H9 (cell line): ENCODE measurements at regions not wholly inside any gene's neighbourhood (a gene's known extent, or its start where the extent isn't known, plus 50 kb on each side); places are given as distances from the start of the nearest gene placed in this dataset.

Source experiments
- DNase-seq: peaks from one replicate; pipeline ENCODE4 v3.0.0-alpha.2; 2017
- H2AFZ ChIP-seq: one replicate; pipeline ENCODE4 v1.6.1; 2013; ENCODE audit warnings: mild to moderate bottlenecking, low read length, control low read depth, moderate library complexity
- H2AK5ac ChIP-seq: 2 replicates; pipeline ENCODE4 v1.6.1; 2013; ENCODE audit warnings: low read length, control low read depth, mixed read lengths; ENCODE audit not compliant: insufficient read length
- H2BK120ac ChIP-seq: one replicate; pipeline ENCODE4 v1.6.1; 2013; ENCODE audit warnings: low read depth, mild to moderate bottlenecking, low read length, control low read depth, inconsistent platforms; ENCODE audit not compliant: poor library complexity, severe bottlenecking
- H2BK12ac ChIP-seq: 2 replicates; pipeline ENCODE4 v1.6.1; 2013; ENCODE audit warnings: low read length, control low read depth, mixed read lengths, low read depth; ENCODE audit not compliant: insufficient read length
- H2BK15ac ChIP-seq: 2 replicates; pipeline ENCODE4 v1.6.1; 2013; ENCODE audit warnings: low read depth, low read length, control low read depth
- H2BK20ac ChIP-seq: one replicate; pipeline ENCODE4 v1.6.1; 2013; ENCODE audit warnings: low read depth, mild to moderate bottlenecking, low read length, control low read depth, inconsistent platforms; ENCODE audit not compliant: poor library complexity, severe bottlenecking
- H2BK5ac ChIP-seq: 2 replicates; pipeline ENCODE4 v1.6.1; 2013; ENCODE audit warnings: low read length, control low read depth, mixed read lengths; ENCODE audit not compliant: insufficient read length
- H3K14ac ChIP-seq: 2 replicates; pipeline ENCODE4 v1.6.1; 2013; ENCODE audit warnings: low read length, control low read depth; ENCODE audit not compliant: insufficient read depth
- H3K18ac ChIP-seq: 2 replicates; pipeline ENCODE4 v1.6.1; 2013; ENCODE audit warnings: low read depth, mild to moderate bottlenecking, mixed read lengths, low read length, control low read depth; ENCODE audit not compliant: insufficient read length
- H3K23ac ChIP-seq: 2 replicates; pipeline ENCODE4 v1.6.1; 2013; ENCODE audit warnings: low read length, control low read depth, mixed read lengths, low read depth; ENCODE audit not compliant: insufficient read length
- H3K23me2 ChIP-seq: 2 replicates; pipeline ENCODE4 v1.6.1; 2013; ENCODE audit warnings: low read depth, mild to moderate bottlenecking, mixed read lengths, low read length, control low read depth; ENCODE audit not compliant: insufficient read length, poor library complexity, severe bottlenecking
- H3K27ac ChIP-seq: 2 replicates; pipeline ENCODE4 v1.5.1; 2013; ENCODE audit warnings: low read length, control low read depth, mixed read lengths, low read depth; ENCODE audit not compliant: insufficient read length
- H3K27me3 ChIP-seq: 2 replicates; pipeline ENCODE4 v1.6.1; 2013; ENCODE audit warnings: low read length, control low read depth, inconsistent platforms; ENCODE audit not compliant: insufficient read depth
- H3K4ac ChIP-seq: 2 replicates; pipeline ENCODE4 v1.6.1; 2013; ENCODE audit warnings: low read depth, mild to moderate bottlenecking, control low read depth, inconsistent platforms, low read length, moderate library complexity
- H3K4me1 ChIP-seq: 2 replicates; pipeline ENCODE4 v1.6.1; 2013; ENCODE audit warnings: low read length, control low read depth, inconsistent platforms; ENCODE audit not compliant: insufficient read depth
- H3K4me2 ChIP-seq: 2 replicates; pipeline ENCODE4 v1.6.1; 2013; ENCODE audit warnings: low read length, control low read depth, mixed read lengths; ENCODE audit not compliant: insufficient read length, insufficient read depth
- H3K56ac ChIP-seq: 2 replicates; pipeline ENCODE4 v1.6.1; 2013; ENCODE audit warnings: low read depth, mild to moderate bottlenecking, mixed read lengths, low read length, control low read depth; ENCODE audit not compliant: insufficient read length
- H3K79me1 ChIP-seq: 2 replicates; pipeline ENCODE4 v1.6.1; 2013; ENCODE audit warnings: low read depth, mild to moderate bottlenecking, moderate library complexity, low read length, control low read depth, inconsistent platforms; ENCODE audit not compliant: insufficient read depth, poor library complexity, severe bottlenecking
- H3K79me2 ChIP-seq: 2 replicates; pipeline ENCODE4 v1.6.1; 2013; ENCODE audit warnings: low read length, control low read depth, inconsistent platforms; ENCODE audit not compliant: insufficient read depth
- H3K9ac ChIP-seq: 2 replicates; pipeline ENCODE4 v1.6.1; 2013; ENCODE audit warnings: low read length, control low read depth, mixed read lengths; ENCODE audit not compliant: insufficient read length; ENCODE audit errors: extremely low read depth
- H3K9me3 ChIP-seq: one replicate; pipeline ENCODE4 v1.6.1; 2013; ENCODE audit warnings: low read depth, low read length, inconsistent platforms; ENCODE audit not compliant: control insufficient read depth
- H3T11ph ChIP-seq: one replicate; pipeline ENCODE4 v1.6.1; 2013; ENCODE audit warnings: mild to moderate bottlenecking, low read length, control low read depth, inconsistent platforms
- H4K20me1 ChIP-seq: one replicate; pipeline ENCODE4 v1.6.1; 2013; ENCODE audit not compliant: control insufficient read depth, insufficient read length, insufficient read depth
- H4K5ac ChIP-seq: 2 replicates; pipeline ENCODE4 v1.6.1; 2013; ENCODE audit warnings: low read depth, mild to moderate bottlenecking, mixed read lengths, low read length, control low read depth; ENCODE audit not compliant: insufficient read length
- H4K8ac ChIP-seq: replicated peaks from 2 replicates; pipeline ENCODE4 v1.6.1; 2013; ENCODE audit warnings: low read length, control low read depth, mixed read lengths, low read depth; ENCODE audit not compliant: insufficient read length
- H4K91ac ChIP-seq: 2 replicates; pipeline ENCODE4 v1.6.1; 2013; ENCODE audit warnings: low read depth, mild to moderate bottlenecking, moderate library complexity, mixed read lengths, low read length, control low read depth; ENCODE audit not compliant: insufficient read length
- H3K27ac Mint-ChIP-seq, 3 experiments: 2 replicates in 2 of 3; 3 replicates in 1 of 3; pipeline ENCODE4 v1.8.0; 2020 to 2021; ENCODE audit warnings: mixed read lengths in 3 of 3, mild to moderate bottlenecking in 1 of 3, moderate library complexity in 1 of 3
- H3K27me3 Mint-ChIP-seq: 2 replicates; pipeline ENCODE4 v1.8.0; 2021; ENCODE audit warnings: low read depth, mild to moderate bottlenecking, moderate library complexity, mixed read lengths
- H3K36me3 Mint-ChIP-seq, 3 experiments: 2 replicates in 2 of 3; 3 replicates in 1 of 3; pipeline ENCODE4 v1.8.0; 2020 to 2021; ENCODE audit warnings: low read depth in 3 of 3, mixed read lengths in 3 of 3; ENCODE audit not compliant: insufficient read depth in 1 of 3
- H3K4me1 Mint-ChIP-seq, 2 experiments: 2 replicates each; pipeline ENCODE4 v1.8.0; 2020; ENCODE audit warnings: mixed read lengths in 2 of 2
- H3K4me3 Mint-ChIP-seq, 2 experiments: 2 replicates in 1 of 2; 3 replicates in 1 of 2; pipeline ENCODE4 v1.8.0; 2020 to 2021; ENCODE audit warnings: mild to moderate bottlenecking in 2 of 2, mixed read lengths in 2 of 2, moderate library complexity in 1 of 2
- H3K9me3 Mint-ChIP-seq, 2 experiments: 2 replicates in 1 of 2; 3 replicates in 1 of 2; pipeline ENCODE4 v1.8.0; 2020; ENCODE audit warnings: mild to moderate bottlenecking in 2 of 2, mixed read lengths in 2 of 2, moderate library complexity in 1 of 2
- CTCF ChIP-seq: fragments of 200-600 bp; sonication (generic); conservative IDR thresholded peaks from 3 replicates; pipeline ENCODE4 v1.8.0; 2021; ENCODE audit warnings: antibody characterized with exemption, mild to moderate bottlenecking
- WGBS: extraction: QIAGEN DNeasy Blood & Tissue Kit; methylation state at CpG from one replicate; pipeline ENCODE4 v1.1.7; 2013; ENCODE audit warnings: missing lambda C conversion rate, low lambda C conversion rate, mixed read lengths; ENCODE audit not compliant: insufficient read length; ENCODE audit errors: extremely low coverage; 5-methylcytosine and 5-hydroxymethylcytosine counted together

GRCh38 chr16:79316004-79316458 lies 284.5 kb downstream of the MAF start:
- Mint-ChIP-seq H3K36me3 (no peaks in the 10 kb centered on the region), H3K27ac (no peak overlapping the region; a peak in 1 of 7 replicates)
- H2BK15ac ChIP-seq, result no peak overlapping the region

More at GRCh38 chr16:79316004-79316458, 284.5 kb downstream of the MAF start:
- H3K23ac ChIP-seq, result no peak overlapping the region
- H4K91ac ChIP-seq, result no peak overlapping the region
- H3K9me3 ChIP-seq, result no peaks in the 10 kb centered on the region
- H3K27ac ChIP-seq, result no peak overlapping the region
- no peak overlapping the region for H2BK5ac ChIP-seq
- no peak overlapping the region for H3T11ph ChIP-seq
- H2BK20ac ChIP-seq, result no peak overlapping the region
- DNase-seq, result no peak
- no peaks in the 10 kb centered on the region for H3K23me2 ChIP-seq
- Mint-ChIP-seq H3K9me3 (no peaks in the 10 kb centered on the region), H3K4me3 (no peak overlapping the region), H3K27me3 (peaks cover 3% of the 10 kb centered on the region; the same call in 1 of the 2 replicates), H3K4me1 (peaks cover 56 to 69% of the 10 kb centered on the region in 2 experiments)
- no peak overlapping the region for H3K4me2 ChIP-seq
- H3K4me1 ChIP-seq, result peaks cover 18% of the 10 kb centered on the region
- H3K56ac ChIP-seq, result no peak overlapping the region
- no peaks in the 10 kb centered on the region for H3K79me2 ChIP-seq
- no peak overlapping the region for H4K8ac ChIP-seq
- no peak overlapping the region for H2BK120ac ChIP-seq
- H4K5ac ChIP-seq, result no peak overlapping the region
- H2AK5ac ChIP-seq, result no peak overlapping the region
- no peak overlapping the region for H2AFZ ChIP-seq
- no peak overlapping the region for H3K4ac ChIP-seq
- no peaks in the 10 kb centered on the region for H3K79me1 ChIP-seq
- H3K9ac ChIP-seq, result no peak overlapping the region
- WGBS, result no CpG with 5 or more reads among the region's 8 CpGs
- no peaks in the 10 kb centered on the region for H3K27me3 ChIP-seq
- H4K20me1 ChIP-seq, result no peaks in the 10 kb centered on the region
- no peak for TF ChIP-seq CTCF
- H3K14ac ChIP-seq, result no peak overlapping the region; the same call in 1 of the 2 replicates
- no peak overlapping the region for H2BK12ac ChIP-seq
- H3K18ac ChIP-seq, result no peak overlapping the region
